GM23338 (cell line): ENCODE measurements at regions not wholly inside any gene's neighbourhood (a gene's known extent, or its start where the extent isn't known, plus 50 kb on each side); places are given as distances from the start of the nearest gene placed in this dataset.

Source experiments
- CREB1 ChIP-seq: fragments of 250-450 bp; sonication (Bioruptor Pico); IDR thresholded peaks from 2 replicates; pipeline ENCODE4 v1.5.0; 2020; ENCODE audit warnings: low read depth, mild to moderate bottlenecking, moderate library complexity
- CTCF ChIP-seq, 2 experiments: fragments of 200-600 bp in 1 of 2; sonication (generic) in 1 of 2; conservative IDR thresholded peaks; 2 replicates each; pipeline versions ENCODE4 v1.5.1 to v1.6.1; 2016 to 2017; ENCODE audit warnings: antibody characterized with exemption in 2 of 2, low read depth in 2 of 2, mild to moderate bottlenecking in 2 of 2, moderate library complexity in 1 of 2
- ETS1 ChIP-seq: IDR thresholded peaks from 2 replicates; pipeline ENCODE4 v1.6.1; 2016; ENCODE audit warnings: antibody characterized with exemption
- EZH2 ChIP-seq: fragments of 200-600 bp; sonication (generic); IDR thresholded peaks from one replicate; pipeline ENCODE4 v1.8.0; 2017; ENCODE audit warnings: antibody characterized with exemption, mild to moderate bottlenecking, low read depth; ENCODE audit not compliant: unreplicated experiment
- EZH2phosphoT487 ChIP-seq: fragments of 200-600 bp; sonication (generic); IDR thresholded peaks from one replicate; pipeline ENCODE4 v1.8.1; 2018; ENCODE audit warnings: antibody characterized with exemption; ENCODE audit not compliant: unreplicated experiment
- JUNB ChIP-seq: IDR thresholded peaks from one replicate; pipeline ENCODE4 v1.6.1; 2016; ENCODE audit warnings: antibody characterized with exemption; ENCODE audit not compliant: unreplicated experiment
- POLR2AphosphoS5 ChIP-seq: IDR thresholded peaks from 2 replicates; pipeline ENCODE4 v1.6.1; 2016; ENCODE audit warnings: antibody characterized with exemption, low read depth
- REST ChIP-seq: IDR thresholded peaks from one replicate; pipeline ENCODE4 v1.6.1; 2018; ENCODE audit warnings: antibody characterized with exemption; ENCODE audit not compliant: unreplicated experiment
- STAT1 ChIP-seq: IDR thresholded peaks from one replicate; pipeline ENCODE4 v1.6.1; 2016; ENCODE audit warnings: antibody characterized with exemption; ENCODE audit not compliant: unreplicated experiment
- ZNF114 ChIP-seq: fragments of 250-450 bp; sonication (Bioruptor Pico); IDR thresholded peaks from 2 replicates; pipeline ENCODE4 v1.5.0; 2020; ENCODE audit warnings: mild to moderate bottlenecking, moderate library complexity
- ZNF331 ChIP-seq: fragments of 250-450 bp; sonication (Bioruptor Pico); IDR thresholded peaks from 2 replicates; pipeline ENCODE4 v1.5.0; 2020; ENCODE audit warnings: low read depth, mild to moderate bottlenecking, moderate library complexity
- ZNF462 ChIP-seq: fragments of 250-450 bp; sonication (Bioruptor Pico); IDR thresholded peaks from 2 replicates; pipeline ENCODE4 v1.5.0; 2020; ENCODE audit warnings: mild to moderate bottlenecking, moderate library complexity

GRCh38 chr5:39732166-39732565, 307.4 kb upstream of the DAB2 start:
- no peak for TF ChIP-seq CTCF (conservative IDR thresholded peaks at IDR 0.05; ENCODE audit: low read depth in 2 of 2)
- TF ChIP-seq EZH2: no peak
- TF ChIP-seq POLR2AphosphoS5: no peak
- TF ChIP-seq ZNF114 (CRISPR knock-in tag): no peak
- TF ChIP-seq CREB1 (CRISPR knock-in tag): no peak
- no peak for TF ChIP-seq REST
- TF ChIP-seq EZH2phosphoT487: no peak
- no peak for TF ChIP-seq JUNB
- no peak for TF ChIP-seq STAT1
- no peak for TF ChIP-seq ZNF331 (CRISPR knock-in tag)
- no peak for TF ChIP-seq ETS1
- TF ChIP-seq ZNF462 (CRISPR knock-in tag): no peak
